Neural cell (in vitro differentiated cells): ENCODE measurements at regions not wholly inside any gene's neighbourhood (a gene's known extent, or its start where the extent isn't known, plus 50 kb on each side); places are given as distances from the start of the nearest gene placed in this dataset.

ENCODE experiments used
- H2AFZ ChIP-seq: fragments of 200-600, 300-800 bp; sonication (generic), shearing (Covaris generic); 2 replicates; pipeline ENCODE4 v1.6.0; 2014; ENCODE audit warnings: low read depth, mild to moderate bottlenecking, antibody characterized with exemption, low read length, moderate library complexity
- H3F3A ChIP-seq: fragments of 200-600 bp; shearing (Covaris generic); 2 replicates; pipeline ENCODE4 v1.6.1; 2016; ENCODE audit warnings: mild to moderate bottlenecking, moderate library complexity, mixed read lengths, antibody characterized with exemption, low read length; ENCODE audit not compliant: insufficient read depth, poor library complexity, severe bottlenecking
- H3K27ac ChIP-seq: fragments of 200-600, 300-800 bp; sonication (generic), shearing (Covaris generic); 2 replicates; pipeline ENCODE4 v1.5.1; 2014; ENCODE audit warnings: mild to moderate bottlenecking, low read length, moderate library complexity
- H3K27me3 ChIP-seq: fragments of 300-800, 200-600 bp; sonication (generic), shearing (Covaris generic); 2 replicates; pipeline ENCODE4 v1.6.0; 2014; ENCODE audit warnings: mild to moderate bottlenecking, low read depth, low read length, moderate library complexity; ENCODE audit not compliant: insufficient read depth
- H3K36me3 ChIP-seq: fragments of 300-800, 200-600 bp; sonication (generic), shearing (Covaris generic); 2 replicates; pipeline ENCODE4 v1.5.1; 2014; ENCODE audit warnings: mild to moderate bottlenecking, antibody characterized with exemption, low read length, moderate library complexity; ENCODE audit not compliant: insufficient read depth
- H3K4me2 ChIP-seq: fragments of 300-800, 200-600 bp; sonication (generic), shearing (Covaris generic); 2 replicates; pipeline ENCODE4 v1.6.0; 2014; ENCODE audit warnings: mild to moderate bottlenecking, low read length
- H3K4me3 ChIP-seq: fragments of 300-800, 200-600 bp; sonication (generic), shearing (Covaris generic); 2 replicates; pipeline ENCODE4 v1.5.1; 2014; ENCODE audit warnings: mild to moderate bottlenecking, low read length, moderate library complexity
- H3K79me2 ChIP-seq: fragments of 200-600 bp; shearing (Covaris generic); replicated peaks from 2 replicates; pipeline ENCODE4 v1.6.0; 2014; ENCODE audit warnings: mild to moderate bottlenecking, low read length, moderate library complexity; ENCODE audit not compliant: insufficient read depth
- H3K9ac ChIP-seq: fragments of 300-800, 200-600 bp; sonication (generic), shearing (Covaris generic); 2 replicates; pipeline ENCODE4 v1.6.1; 2016; ENCODE audit warnings: mild to moderate bottlenecking, low read length, mixed read lengths
- H3K9me2 ChIP-seq: fragments of 200-600 bp; shearing (Covaris generic); 2 replicates; pipeline ENCODE4 v1.6.1; 2016; ENCODE audit warnings: mild to moderate bottlenecking, low read length, mixed read lengths; ENCODE audit not compliant: insufficient read depth
- H3K9me3 ChIP-seq: fragments of 200-600, 300-800 bp; sonication (generic), shearing (Covaris generic); 2 replicates; pipeline ENCODE4 v1.6.1; 2016; ENCODE audit warnings: mild to moderate bottlenecking, mixed run types, low read length, moderate library complexity, mixed read lengths
- H4K20me1 ChIP-seq: fragments of 200-600 bp; shearing (Covaris generic); 2 replicates; pipeline ENCODE4 v1.6.1; 2016; ENCODE audit warnings: mild to moderate bottlenecking, mixed run types; ENCODE audit not compliant: insufficient read depth
- EP300 ChIP-seq: fragments of 450-650 bp; conservative IDR thresholded peaks from 2 replicates; pipeline ENCODE4 v1.6.1; 2014; ENCODE audit warnings: antibody characterized with exemption, mild to moderate bottlenecking, moderate library complexity; ENCODE audit not compliant: poor library complexity, severe bottlenecking
- EZH2 ChIP-seq: fragments of 200-600, 300-800 bp; shearing (Covaris generic), sonication (generic); IDR thresholded peaks from 2 replicates; pipeline ENCODE4 v1.6.1; 2014; ENCODE audit warnings: antibody characterized with exemption, low read length, borderline replicate concordance, mild to moderate bottlenecking; ENCODE audit not compliant: insufficient read depth, poor library complexity, severe bottlenecking
- MXI1 ChIP-seq: fragments of 450-650 bp; conservative IDR thresholded peaks from 2 replicates; pipeline ENCODE4 v1.6.1; 2014; ENCODE audit warnings: antibody characterized with exemption, mild to moderate bottlenecking; ENCODE audit not compliant: poor library complexity, severe bottlenecking
- POLR2AphosphoS5 ChIP-seq: IDR thresholded peaks from 2 replicates; pipeline ENCODE4 v1.6.1; 2012
- RAD21 ChIP-seq: fragments of 450-650 bp; conservative IDR thresholded peaks from 2 replicates; pipeline ENCODE4 v1.6.1; 2014; ENCODE audit warnings: antibody characterized with exemption, mild to moderate bottlenecking, moderate library complexity
- REST ChIP-seq: IDR thresholded peaks from 2 replicates; pipeline ENCODE4 v1.6.1; 2012; ENCODE audit warnings: borderline replicate concordance
- SMC3 ChIP-seq: fragments of 450-650 bp; conservative IDR thresholded peaks from 2 replicates; pipeline ENCODE4 v1.6.1; 2014; ENCODE audit warnings: antibody characterized with exemption, mild to moderate bottlenecking, moderate library complexity; ENCODE audit not compliant: poor library complexity
- TAF1 ChIP-seq: IDR thresholded peaks from 2 replicates; pipeline ENCODE4 v1.6.1; 2012; ENCODE audit warnings: low read depth
- TF ChIP-seq, protein P1 (sequence below): fragments of 450-650 bp; IDR thresholded peaks from 2 replicates; pipeline ENCODE4 v1.5.1; 2014; ENCODE audit warnings: antibody characterized with exemption, mild to moderate bottlenecking, moderate library complexity; ENCODE audit not compliant: poor library complexity, severe bottlenecking

DNA sequence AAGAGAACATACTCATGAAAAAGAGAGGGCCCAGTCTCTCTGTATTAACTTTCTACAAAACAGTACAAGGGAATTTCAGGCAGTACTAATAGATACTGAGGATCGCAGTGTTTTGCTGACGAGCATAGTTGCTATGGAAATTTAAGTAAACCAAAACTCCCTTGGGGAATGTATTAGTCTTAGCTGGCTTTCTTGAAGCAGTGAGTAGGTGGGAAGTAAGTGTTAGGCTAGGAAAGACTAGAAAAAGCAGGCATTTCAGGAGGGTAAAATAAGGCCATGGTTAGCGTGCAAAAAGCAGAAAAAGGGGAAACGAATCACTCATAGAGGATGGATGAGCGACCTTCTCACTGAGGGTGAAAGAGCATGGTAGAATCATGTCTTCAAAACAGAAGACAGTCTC, 84.3 kb upstream of the ACTBL2 start:
- no peak overlapping the region for H3K9ac ChIP-seq
- no peaks in the 10 kb centered on the region for H4K20me1 ChIP-seq
- no peaks in the 10 kb centered on the region for H3F3A ChIP-seq
- TF ChIP-seq POLR2AphosphoS5, result no peak
- no peak for TF ChIP-seq RAD21
- no peak for TF ChIP-seq REST
- TF ChIP-seq MXI1, result no peak
- no peak for TF ChIP-seq SMC3
- no peak for TF ChIP-seq TAF1
- TF ChIP-seq EP300, result no peak
- no peak for TF ChIP-seq EZH2
- TF ChIP-seq, protein P1, sequence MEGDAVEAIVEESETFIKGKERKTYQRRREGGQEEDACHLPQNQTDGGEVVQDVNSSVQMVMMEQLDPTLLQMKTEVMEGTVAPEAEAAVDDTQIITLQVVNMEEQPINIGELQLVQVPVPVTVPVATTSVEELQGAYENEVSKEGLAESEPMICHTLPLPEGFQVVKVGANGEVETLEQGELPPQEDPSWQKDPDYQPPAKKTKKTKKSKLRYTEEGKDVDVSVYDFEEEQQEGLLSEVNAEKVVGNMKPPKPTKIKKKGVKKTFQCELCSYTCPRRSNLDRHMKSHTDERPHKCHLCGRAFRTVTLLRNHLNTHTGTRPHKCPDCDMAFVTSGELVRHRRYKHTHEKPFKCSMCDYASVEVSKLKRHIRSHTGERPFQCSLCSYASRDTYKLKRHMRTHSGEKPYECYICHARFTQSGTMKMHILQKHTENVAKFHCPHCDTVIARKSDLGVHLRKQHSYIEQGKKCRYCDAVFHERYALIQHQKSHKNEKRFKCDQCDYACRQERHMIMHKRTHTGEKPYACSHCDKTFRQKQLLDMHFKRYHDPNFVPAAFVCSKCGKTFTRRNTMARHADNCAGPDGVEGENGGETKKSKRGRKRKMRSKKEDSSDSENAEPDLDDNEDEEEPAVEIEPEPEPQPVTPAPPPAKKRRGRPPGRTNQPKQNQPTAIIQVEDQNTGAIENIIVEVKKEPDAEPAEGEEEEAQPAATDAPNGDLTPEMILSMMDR, result no peak
- H3K27me3 ChIP-seq, result no peaks in the 10 kb centered on the region
- H3K27ac ChIP-seq, result no peak overlapping the region
- H3K9me2 ChIP-seq, result no peaks in the 10 kb centered on the region
- H3K4me3 ChIP-seq, result no peak overlapping the region
- no peaks in the 10 kb centered on the region for H3K79me2 ChIP-seq
- no peaks in the 10 kb centered on the region for H3K9me3 ChIP-seq
- no peak overlapping the region for H2AFZ ChIP-seq
- H3K4me2 ChIP-seq, result no peak overlapping the region
- H3K36me3 ChIP-seq, result no peaks in the 10 kb centered on the region

GRCh38 chr5:57561231-57561842, 78.7 kb upstream of the ACTBL2 start:
- H3K4me3 ChIP-seq, result no peak overlapping the region
- no peaks in the 10 kb centered on the region for H3K79me2 ChIP-seq
- no peak overlapping the region for H3K27ac ChIP-seq
- H3K27me3 ChIP-seq, result no peaks in the 10 kb centered on the region
- no peaks in the 10 kb centered on the region for H3K9me3 ChIP-seq
- no peaks in the 10 kb centered on the region for H3K9me2 ChIP-seq
- H3F3A ChIP-seq, result no peaks in the 10 kb centered on the region
- H3K9ac ChIP-seq, result no peak overlapping the region
- no peak overlapping the region for H2AFZ ChIP-seq
- no peak overlapping the region for H3K4me2 ChIP-seq
- H3K36me3 ChIP-seq, result no peaks in the 10 kb centered on the region
- H4K20me1 ChIP-seq, result no peaks in the 10 kb centered on the region
- no peak for TF ChIP-seq RAD21
- TF ChIP-seq EP300, result no peak
- no peak for TF ChIP-seq POLR2AphosphoS5
- no peak for TF ChIP-seq MXI1
- TF ChIP-seq, protein P1, result no peak
- TF ChIP-seq TAF1, result no peak
- no peak for TF ChIP-seq EZH2
- TF ChIP-seq SMC3, result no peak
- no peak for TF ChIP-seq REST
